ENCODE measurements at regions not wholly inside any gene's neighbourhood (a gene's known extent, or its start where the extent isn't known, plus 50 kb on each side); places are given as distances from the start of the nearest gene placed in this dataset.

DNA sequence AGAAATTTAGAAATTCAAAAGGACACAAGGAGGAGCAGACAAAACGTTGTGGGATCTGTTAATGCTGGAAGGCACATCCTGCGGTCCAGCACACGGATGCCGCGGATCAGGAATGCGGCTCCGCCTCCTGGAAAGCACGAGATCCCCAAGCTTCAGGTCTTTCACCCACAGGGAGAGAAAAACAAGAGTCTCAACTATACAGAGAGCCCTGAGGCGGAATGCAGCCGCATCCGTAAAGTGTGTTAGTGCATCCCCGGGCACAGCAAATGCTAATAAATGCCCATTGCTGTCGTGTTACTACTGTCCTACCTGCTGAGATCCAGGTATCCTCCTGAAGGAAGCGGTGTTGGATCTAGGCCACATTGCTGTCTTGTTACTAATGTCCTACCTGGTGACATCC, 303.9 kb downstream of the EIPR1 start:
- H2BK15ac ChIP-seq (ENCODE audit: low read depth, low read length): no peak overlapping the region
- ChIA-PET CTCF (no interaction called here), POLR2A (ENCODE audit: unreplicated experiment) (no interaction called here)
- H2BK120ac ChIP-seq (ENCODE audit: low read depth, low read length): no peak overlapping the region
- no peak overlapping the region for H4K5ac ChIP-seq (ENCODE audit: low read depth, low read length)
- TF ChIP-seq, protein P1, sequence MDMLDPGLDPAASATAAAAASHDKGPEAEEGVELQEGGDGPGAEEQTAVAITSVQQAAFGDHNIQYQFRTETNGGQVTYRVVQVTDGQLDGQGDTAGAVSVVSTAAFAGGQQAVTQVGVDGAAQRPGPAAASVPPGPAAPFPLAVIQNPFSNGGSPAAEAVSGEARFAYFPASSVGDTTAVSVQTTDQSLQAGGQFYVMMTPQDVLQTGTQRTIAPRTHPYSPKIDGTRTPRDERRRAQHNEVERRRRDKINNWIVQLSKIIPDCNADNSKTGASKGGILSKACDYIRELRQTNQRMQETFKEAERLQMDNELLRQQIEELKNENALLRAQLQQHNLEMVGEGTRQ (IDR thresholded peaks at IDR 0.05; ENCODE audit: low read depth, low read length): no peak
- TF ChIP-seq CEBPB (IDR thresholded peaks at IDR 0.05; ENCODE audit: low read depth, low read length) (no peak), RAD21 (IDR thresholded peaks at IDR 0.05; ENCODE audit: low read length) (no peak), MAZ (IDR thresholded peaks at IDR 0.05; ENCODE audit: borderline replicate concordance, low read depth, low read length) (no peak), FOS (IDR thresholded peaks at IDR 0.05; ENCODE audit: low read depth, low read length) (no peak)
- TF ChIP-seq, protein P2, sequence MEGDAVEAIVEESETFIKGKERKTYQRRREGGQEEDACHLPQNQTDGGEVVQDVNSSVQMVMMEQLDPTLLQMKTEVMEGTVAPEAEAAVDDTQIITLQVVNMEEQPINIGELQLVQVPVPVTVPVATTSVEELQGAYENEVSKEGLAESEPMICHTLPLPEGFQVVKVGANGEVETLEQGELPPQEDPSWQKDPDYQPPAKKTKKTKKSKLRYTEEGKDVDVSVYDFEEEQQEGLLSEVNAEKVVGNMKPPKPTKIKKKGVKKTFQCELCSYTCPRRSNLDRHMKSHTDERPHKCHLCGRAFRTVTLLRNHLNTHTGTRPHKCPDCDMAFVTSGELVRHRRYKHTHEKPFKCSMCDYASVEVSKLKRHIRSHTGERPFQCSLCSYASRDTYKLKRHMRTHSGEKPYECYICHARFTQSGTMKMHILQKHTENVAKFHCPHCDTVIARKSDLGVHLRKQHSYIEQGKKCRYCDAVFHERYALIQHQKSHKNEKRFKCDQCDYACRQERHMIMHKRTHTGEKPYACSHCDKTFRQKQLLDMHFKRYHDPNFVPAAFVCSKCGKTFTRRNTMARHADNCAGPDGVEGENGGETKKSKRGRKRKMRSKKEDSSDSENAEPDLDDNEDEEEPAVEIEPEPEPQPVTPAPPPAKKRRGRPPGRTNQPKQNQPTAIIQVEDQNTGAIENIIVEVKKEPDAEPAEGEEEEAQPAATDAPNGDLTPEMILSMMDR (conservative IDR thresholded peaks at IDR 0.05; ENCODE audit: low read depth, low read length): no peak
- no peak overlapping the region for H2AK9ac ChIP-seq (replicated peaks; ENCODE audit: low read depth, low read length, poor library complexity)
- in situ Hi-C loops (cut with MboI; ENCODE audit: low sequenced_read_pairs): no loop called here
- H4K20me1 ChIP-seq (ENCODE audit: insufficient read depth, low read length): no peaks in the 10 kb centered on the region
- intact Hi-C loops (cut with micrococcal nuclease): no loop called here
- H3K18ac ChIP-seq (ENCODE audit: low read depth, low read length): no peak overlapping the region
- no peaks in the 10 kb centered on the region for H3K79me1 ChIP-seq (ENCODE audit: low read depth in 1 of 2, low read length in 2 of 2)
- H3K9me3 ChIP-seq (ENCODE audit: control insufficient read depth, insufficient read depth, low read length): peaks cover 53% of the 10 kb centered on the region
- no peak overlapping the region for H3K23ac ChIP-seq (ENCODE audit: low read depth, low read length)
- DNase-seq (no peak), ATAC-seq (ENCODE audit: low read depth) (no peak)
- no peak overlapping the region for H2AFZ ChIP-seq (replicated peaks; ENCODE audit: low read length, poor library complexity)
- H3K9me1 ChIP-seq (ENCODE audit: insufficient read depth, low read length): no peaks in the 10 kb centered on the region
- H3K27ac ChIP-seq (ENCODE audit: insufficient read depth, low read length): no peak overlapping the region
- H2BK5ac ChIP-seq (ENCODE audit: low read depth, low read length, poor library complexity, severe bottlenecking): no peak overlapping the region
- H3K4me3 ChIP-seq (ENCODE audit: insufficient read depth, low read depth, low read length): no peak overlapping the region
- H3K4me2 ChIP-seq (ENCODE audit: low read depth, low read length): no peak overlapping the region
- WGBS, 2 experiments (ENCODE audit: extremely low coverage in 2 of 2, insufficient read length in 1 of 2): 85% methylated on average over 6 of the region's 14 CpGs; no CpG with 5 or more reads in 1 of the 2 experiments
- no peak overlapping the region for H2BK20ac ChIP-seq (ENCODE audit: low read depth, low read length)
- no TSS peak for BruUV-seq (replicated peaks)
- no peak overlapping the region for H2AK5ac ChIP-seq (ENCODE audit: low read depth, low read length)
- no peaks in the 10 kb centered on the region for H3K36me3 ChIP-seq (ENCODE audit: control insufficient read depth, insufficient read depth, low read length)
- dilution Hi-C loops (cut with HindIII; ENCODE audit: low sequenced_read_pairs, unreplicated experiment): no loop called here
- no peak overlapping the region for H3K9ac ChIP-seq (ENCODE audit: low read depth, low read length)
- no peak overlapping the region for H3K4ac ChIP-seq (ENCODE audit: low read depth, low read length)
- no peaks in the 10 kb centered on the region for H3K4me1 ChIP-seq (ENCODE audit: control insufficient read depth, insufficient read depth, low read length)
- no peaks in the 10 kb centered on the region for H3K27me3 ChIP-seq (ENCODE audit: control insufficient read depth, insufficient read depth, low read length)
- H4K8ac ChIP-seq (ENCODE audit: low read depth in 2 of 2, low read length in 2 of 2): no peak overlapping the region
- no peak overlapping the region for H3K14ac ChIP-seq (replicated peaks; ENCODE audit: low read depth, low read length)
- H4K91ac ChIP-seq (ENCODE audit: insufficient read depth, low read depth, low read length): no peak overlapping the region
- no peak overlapping the region for H3K56ac ChIP-seq (ENCODE audit: extremely low read depth, insufficient read depth, low read length)
